ENCODE measurements at regions not wholly inside any gene's neighbourhood (a gene's known extent, or its start where the extent isn't known, plus 50 kb on each side); places are given as distances from the start of the nearest gene placed in this dataset.

GRCh38 chr13:57507752-57508463 lies 123.6 kb upstream of the PCDH17 start:
- CTCF ChIA-PET = interaction anchor here (0.6 kb wide), 1 partner anchor 34 kb away, joined by 4 read pairs; no protein-coding TSS in a partner anchor
- no peak for TF ChIP-seq ZNF423 (tag by site-specific recombination; IDR thresholded peaks at IDR 0.05)
- no peak for TF ChIP-seq WT1 (tag by site-specific recombination; IDR thresholded peaks at IDR 0.05)
- TF ChIP-seq KLF8 (tag by site-specific recombination; IDR thresholded peaks at IDR 0.05) = no peak
- no peak for TF ChIP-seq SP2 (tag by site-specific recombination; IDR thresholded peaks at IDR 0.05)
- TF ChIP-seq ZBTB49 (tag by site-specific recombination; IDR thresholded peaks at IDR 0.05; ENCODE audit: low read depth) = no peak
- no peak for TF ChIP-seq PRDM10 (tag by site-specific recombination; IDR thresholded peaks at IDR 0.05)
- no peak for TF ChIP-seq ZNF488 (tag by site-specific recombination; IDR thresholded peaks at IDR 0.05)
- TF ChIP-seq ZNF670 (tag by site-specific recombination; IDR thresholded peaks at IDR 0.05; ENCODE audit: low read depth) = no peak
- no peak for TF ChIP-seq ZNF792 (tag by site-specific recombination; IDR thresholded peaks at IDR 0.05)
- no peak for TF ChIP-seq ZNF658 (tag by site-specific recombination; IDR thresholded peaks at IDR 0.05)
- TF ChIP-seq ZFP69B (tag by site-specific recombination; IDR thresholded peaks at IDR 0.05) = no peak
- TF ChIP-seq ZNF211 (tag by site-specific recombination; IDR thresholded peaks at IDR 0.05; ENCODE audit: low read depth) = no peak
- H3K4me3 ChIP-seq (ENCODE audit: low read depth, low read length) = no peak overlapping the region
- H3K27ac ChIP-seq (ENCODE audit: extremely low read depth, low read depth, low read length) = no peak overlapping the region
- H3K9me3 ChIP-seq (ENCODE audit: control insufficient read depth, insufficient read depth, low read depth, low read length) = no peaks in the 10 kb centered on the region
- POLR2A ChIA-PET = no interaction called here
- no peaks in the 10 kb centered on the region for H3K4me1 ChIP-seq (ENCODE audit: control insufficient read depth, insufficient read depth, low read length)
- no peaks in the 10 kb centered on the region for H3K36me3 ChIP-seq (ENCODE audit: control insufficient read depth in 2 of 2, insufficient read depth in 1 of 2, low read length in 2 of 2)

- no peaks in the 10 kb centered on the region for H3K9me3 ChIP-seq (ENCODE audit: control insufficient read depth, insufficient read depth, low read depth, low read length)
- ChIA-PET CTCF (no interaction called here), POLR2A (no interaction called here)
- no peak overlapping the region for H3K4me3 ChIP-seq (ENCODE audit: low read depth, low read length)
- H3K4me1 ChIP-seq (ENCODE audit: control insufficient read depth, insufficient read depth, low read length) = no peaks in the 10 kb centered on the region
- H3K36me3 ChIP-seq (ENCODE audit: control insufficient read depth in 2 of 2, insufficient read depth in 1 of 2, low read length in 2 of 2) = no peaks in the 10 kb centered on the region
- no peak overlapping the region for H3K27ac ChIP-seq (ENCODE audit: extremely low read depth, low read depth, low read length)
- TF ChIP-seq ZNF398 (tag by site-specific recombination; IDR thresholded peaks at IDR 0.05) = no peak
- no peak for TF ChIP-seq ZNF654 (tag by site-specific recombination; IDR thresholded peaks at IDR 0.05; ENCODE audit: low read depth)
- no peak for TF ChIP-seq ZBTB44 (tag by site-specific recombination; IDR thresholded peaks at IDR 0.05)
- TF ChIP-seq ZNF76 (tag by site-specific recombination; IDR thresholded peaks at IDR 0.05; ENCODE audit: borderline replicate concordance, low read depth) = no peak
- TF ChIP-seq ZNF660 (tag by site-specific recombination; IDR thresholded peaks at IDR 0.05) = no peak
- TF ChIP-seq ZFP37 (tag by site-specific recombination; IDR thresholded peaks at IDR 0.05) = no peak
- TF ChIP-seq ZFHX2 (tag by site-specific recombination; conservative IDR thresholded peaks at IDR 0.05) = no peak
- TF ChIP-seq SP7 (tag by site-specific recombination; IDR thresholded peaks at IDR 0.05) = no peak
- no peak for TF ChIP-seq KLF10 (tag by site-specific recombination; IDR thresholded peaks at IDR 0.05)
- no peak for TF ChIP-seq FEZF1 (tag by site-specific recombination; IDR thresholded peaks at IDR 0.05)
- no peak for TF ChIP-seq GLI4 (tag by site-specific recombination; IDR thresholded peaks at IDR 0.05)
- no peak for TF ChIP-seq ZNF292 (tag by site-specific recombination; IDR thresholded peaks at IDR 0.05; ENCODE audit: borderline replicate concordance, low read depth)
- no peak for TF ChIP-seq ZNF423 (tag by site-specific recombination; IDR thresholded peaks at IDR 0.05)
- TF ChIP-seq ZNF112 (tag by site-specific recombination; IDR thresholded peaks at IDR 0.05) = no peak
These were observed 119.9 kb upstream of the PCDH17 start for GRCh38 chr13:57511603-57512002.

Data from HEK293 (cell line).